Nephron progenitor cell (in vitro differentiated cells): ENCODE measurements at regions not wholly inside any gene's neighbourhood (a gene's known extent, or its start where the extent isn't known, plus 50 kb on each side); places are given as distances from the start of the nearest gene placed in this dataset.

Source experiments
- DNase-seq: peaks from one replicate; pipeline ENCODE4 v3.0.0; 2021
- H3K27ac Mint-ChIP-seq: 2 replicates; pipeline ENCODE4 v1.8.0; 2021; ENCODE audit warnings: mild to moderate bottlenecking, moderate library complexity, mixed read lengths
- H3K27me3 Mint-ChIP-seq: 2 replicates; pipeline ENCODE4 v1.8.0; 2021; ENCODE audit warnings: mild to moderate bottlenecking, low read depth, mixed read lengths; ENCODE audit not compliant: poor library complexity
- H3K36me3 Mint-ChIP-seq: 2 replicates; pipeline ENCODE4 v1.8.0; 2021; ENCODE audit warnings: low read depth, mixed read lengths
- H3K4me1 Mint-ChIP-seq: 2 replicates; pipeline ENCODE4 v1.8.0; 2021; ENCODE audit warnings: mixed read lengths
- H3K4me3 Mint-ChIP-seq: 2 replicates; pipeline ENCODE4 v1.8.0; 2021; ENCODE audit warnings: mild to moderate bottlenecking, moderate library complexity, mixed read lengths
- H3K9me3 Mint-ChIP-seq: 2 replicates; pipeline ENCODE4 v1.8.0; 2021; ENCODE audit warnings: mild to moderate bottlenecking, moderate library complexity, mixed read lengths
- TF ChIP-seq, protein P1 (sequence below): fragments of 200-600 bp; sonication (generic); IDR thresholded peaks from 2 replicates; pipeline ENCODE4 v1.5.0; 2021; ENCODE audit warnings: antibody characterized with exemption

GRCh38 chr16:26442321-26442720, 624.4 kb upstream of the C16orf82 start:
- no peak for DNase-seq

GRCh38 chr16:26447570-26447969, 619.2 kb upstream of the C16orf82 start:
- no peak for DNase-seq
- H3K4me1 Mint-ChIP-seq: peaks cover 22% of the 10 kb centered on the region
- peaks cover 3% of the 10 kb centered on the region for H3K27me3 Mint-ChIP-seq
- peaks cover 8% of the 10 kb centered on the region for H3K9me3 Mint-ChIP-seq
- no peak overlapping the region for H3K4me3 Mint-ChIP-seq
- TF ChIP-seq, protein P1, sequence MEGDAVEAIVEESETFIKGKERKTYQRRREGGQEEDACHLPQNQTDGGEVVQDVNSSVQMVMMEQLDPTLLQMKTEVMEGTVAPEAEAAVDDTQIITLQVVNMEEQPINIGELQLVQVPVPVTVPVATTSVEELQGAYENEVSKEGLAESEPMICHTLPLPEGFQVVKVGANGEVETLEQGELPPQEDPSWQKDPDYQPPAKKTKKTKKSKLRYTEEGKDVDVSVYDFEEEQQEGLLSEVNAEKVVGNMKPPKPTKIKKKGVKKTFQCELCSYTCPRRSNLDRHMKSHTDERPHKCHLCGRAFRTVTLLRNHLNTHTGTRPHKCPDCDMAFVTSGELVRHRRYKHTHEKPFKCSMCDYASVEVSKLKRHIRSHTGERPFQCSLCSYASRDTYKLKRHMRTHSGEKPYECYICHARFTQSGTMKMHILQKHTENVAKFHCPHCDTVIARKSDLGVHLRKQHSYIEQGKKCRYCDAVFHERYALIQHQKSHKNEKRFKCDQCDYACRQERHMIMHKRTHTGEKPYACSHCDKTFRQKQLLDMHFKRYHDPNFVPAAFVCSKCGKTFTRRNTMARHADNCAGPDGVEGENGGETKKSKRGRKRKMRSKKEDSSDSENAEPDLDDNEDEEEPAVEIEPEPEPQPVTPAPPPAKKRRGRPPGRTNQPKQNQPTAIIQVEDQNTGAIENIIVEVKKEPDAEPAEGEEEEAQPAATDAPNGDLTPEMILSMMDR: no peak
- H3K36me3 Mint-ChIP-seq: no peaks in the 10 kb centered on the region
- H3K27ac Mint-ChIP-seq: no peak overlapping the region

More at GRCh38 chr16:26442321-26442720, 624.4 kb upstream of the C16orf82 start:
- Mint-ChIP-seq H3K36me3 (no peaks in the 10 kb centered on the region), H3K4me3 (no peak overlapping the region), H3K4me1 (peaks cover 20% of the 10 kb centered on the region), H3K27me3 (no peaks in the 10 kb centered on the region), H3K9me3 (peaks cover 12% of the 10 kb centered on the region), H3K27ac (no peak overlapping the region)
- TF ChIP-seq, protein P1: no peak

GRCh38 chr16:26453215-26453614, 613.5 kb upstream of the C16orf82 start:
- Mint-ChIP-seq H3K9me3 (peaks cover 6% of the 10 kb centered on the region), H3K4me1 (peaks cover 21% of the 10 kb centered on the region), H3K36me3 (no peaks in the 10 kb centered on the region), H3K4me3 (no peak overlapping the region), H3K27me3 (peaks cover 4% of the 10 kb centered on the region), H3K27ac (no peak overlapping the region)
- no peak for DNase-seq
- TF ChIP-seq, protein P1: no peak

DNA sequence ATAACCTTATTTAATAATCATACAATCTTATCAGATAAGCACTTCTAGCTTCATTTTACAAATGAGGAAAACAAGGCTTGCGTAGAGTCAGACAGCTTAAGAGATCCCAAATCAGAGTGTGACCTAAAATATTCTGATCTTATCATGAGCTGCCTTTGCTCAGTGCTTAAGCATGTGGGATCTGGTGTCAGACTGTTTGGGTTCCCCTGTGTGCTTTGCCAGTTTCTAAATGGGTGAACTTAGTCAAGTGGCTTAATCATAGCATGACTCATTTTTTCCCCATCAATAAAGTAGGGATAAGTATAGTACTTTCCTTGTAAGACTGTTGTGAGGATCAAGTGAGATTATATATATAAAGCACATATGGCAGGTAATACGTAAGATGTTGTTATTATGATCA, 612.6 kb upstream of the C16orf82 start:
- H3K27ac Mint-ChIP-seq: no peak overlapping the region
- no peak for DNase-seq
- H3K4me3 Mint-ChIP-seq: no peak overlapping the region
- TF ChIP-seq, protein P1: no peak
- H3K9me3 Mint-ChIP-seq: peaks cover 3% of the 10 kb centered on the region
- peaks cover 21% of the 10 kb centered on the region for H3K4me1 Mint-ChIP-seq
- H3K36me3 Mint-ChIP-seq: no peaks in the 10 kb centered on the region
- peaks cover 2% of the 10 kb centered on the region for H3K27me3 Mint-ChIP-seq

GRCh38 chr16:26456074-26456473, 610.7 kb upstream of the C16orf82 start:
- no peaks in the 10 kb centered on the region for H3K9me3 Mint-ChIP-seq
- H3K27me3 Mint-ChIP-seq: peaks cover 2% of the 10 kb centered on the region

GRCh38 chr16:26457095-26457494, 609.6 kb upstream of the C16orf82 start:
- H3K27ac Mint-ChIP-seq: no peak overlapping the region
- no peak overlapping the region for H3K4me3 Mint-ChIP-seq
- H3K4me1 Mint-ChIP-seq: peaks cover 12% of the 10 kb centered on the region
- H3K9me3 Mint-ChIP-seq: no peaks in the 10 kb centered on the region
- no peak for DNase-seq
- H3K27me3 Mint-ChIP-seq: peaks cover 2% of the 10 kb centered on the region
- TF ChIP-seq, protein P1: no peak
- no peaks in the 10 kb centered on the region for H3K36me3 Mint-ChIP-seq

More at GRCh38 chr16:26456074-26456473, 610.7 kb upstream of the C16orf82 start:
- peaks cover 12% of the 10 kb centered on the region for H3K4me1 Mint-ChIP-seq
- no peak overlapping the region for H3K4me3 Mint-ChIP-seq
- no peak for DNase-seq
- H3K27ac Mint-ChIP-seq: no peak overlapping the region
- H3K36me3 Mint-ChIP-seq: no peaks in the 10 kb centered on the region
- TF ChIP-seq, protein P1: no peak
